NCI-H226 (cell line): ENCODE measurements at regions not wholly inside any gene's neighbourhood (a gene's known extent, or its start where the extent isn't known, plus 50 kb on each side); places are given as distances from the start of the nearest gene placed in this dataset.

Experiments used
- DNase-seq: peaks from one replicate; pipeline ENCODE4 v3.0.0-alpha.2; 2015

GRCh38 chr1:168631671-168632400 lies 55.4 kb downstream of the XCL1 start:
- DNase-seq: no peak

DNA sequence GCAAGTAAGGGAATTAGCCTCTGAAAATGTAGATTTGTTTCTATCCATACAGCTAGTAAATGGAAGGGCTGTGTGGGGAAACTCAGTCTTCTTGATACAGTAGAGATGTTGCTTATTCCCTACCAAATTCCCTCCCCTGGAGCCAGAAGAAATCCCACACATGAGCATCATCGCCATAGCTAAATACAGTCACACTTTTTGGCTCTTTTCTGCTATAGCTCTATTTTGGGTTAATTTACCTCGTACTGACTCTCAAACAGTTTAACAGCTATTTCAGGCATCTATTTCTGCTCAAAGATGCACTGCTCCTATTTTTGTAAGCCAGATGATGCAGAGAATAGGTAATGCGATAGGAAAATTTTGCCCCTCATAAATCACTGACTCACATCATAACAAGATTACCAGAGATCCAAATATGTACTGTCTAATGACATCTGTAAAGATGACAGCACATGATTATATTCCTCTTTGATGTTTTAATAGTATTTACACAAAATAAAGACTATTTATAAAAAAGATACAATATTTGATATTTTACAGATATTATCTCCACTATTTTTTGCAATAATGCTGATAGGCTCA lies 58.6 kb downstream of the XCL1 start:
- no peak for DNase-seq

- peak; percentile 34 for DNase-seq
Observed at GRCh38 chr1:168636200-168636599, 59.8 kb downstream of the XCL1 start.

GRCh38 chr1:168636642-168637111 lies 60.3 kb downstream of the XCL1 start:
- peak; percentile 67 for DNase-seq

- peak; percentile 24 for DNase-seq
Observed at GRCh38 chr1:168637350-168637991, 61.1 kb downstream of the XCL1 start.

DNA sequence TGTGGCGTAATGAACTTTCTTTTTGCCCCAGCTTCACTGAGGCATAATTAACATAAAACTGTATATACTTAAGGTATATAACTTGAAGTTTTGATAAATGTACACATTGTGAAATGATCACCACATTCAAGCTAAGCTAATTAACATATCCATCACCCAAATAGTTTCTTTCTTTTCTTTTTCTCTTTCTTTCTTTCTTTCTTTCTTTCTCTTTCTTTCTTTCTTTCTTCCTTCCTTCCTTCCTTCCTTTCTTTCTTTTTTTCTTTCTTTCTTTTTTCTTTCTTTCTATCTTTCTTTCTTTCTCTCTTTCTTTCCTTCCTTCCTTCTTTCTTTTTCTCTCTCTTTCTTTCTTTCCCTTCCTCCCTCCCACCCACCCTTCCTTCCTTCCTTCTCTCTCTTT lies 62.5 kb downstream of the XCL1 start:
- no peak for DNase-seq

DNA sequence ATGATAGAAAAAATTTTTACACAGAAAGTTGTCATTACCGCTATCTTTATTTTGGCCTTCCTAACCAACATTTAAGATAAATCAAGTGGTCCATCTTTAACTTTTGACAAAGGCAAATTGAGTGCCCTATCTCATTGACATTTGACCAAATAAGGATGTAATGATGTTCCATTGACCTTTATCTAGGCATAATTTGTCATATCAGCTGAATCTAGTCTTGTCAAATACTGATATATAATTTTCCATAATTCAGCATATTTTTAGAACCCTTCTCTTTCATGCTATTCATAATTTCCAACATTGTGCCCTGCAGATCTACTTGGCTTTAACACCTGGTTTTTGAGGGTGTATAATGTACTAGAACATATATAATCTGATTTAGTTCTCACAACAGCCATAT lies 63.8 kb downstream of the XCL1 start:
- DNase-seq: no peak

DNA sequence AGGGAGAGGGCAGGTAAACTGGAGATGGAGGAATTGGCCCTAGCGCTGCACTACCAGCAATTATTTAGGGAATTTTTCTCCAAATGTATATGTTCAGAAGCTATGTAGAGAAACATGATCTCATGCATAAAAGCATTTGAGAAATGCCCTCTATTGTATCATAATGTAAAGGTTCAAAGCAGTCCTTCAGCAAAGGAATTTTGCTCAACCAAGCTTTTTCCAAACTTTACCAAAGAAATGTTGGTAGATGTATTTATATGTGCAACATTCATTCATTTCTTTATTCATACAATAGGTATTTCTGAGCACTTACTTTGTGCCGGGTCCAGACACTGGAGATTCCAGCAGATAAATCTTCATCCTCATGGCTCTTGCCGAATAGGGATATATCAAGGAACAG lies 64.4 kb downstream of the XCL1 start:
- DNase-seq: no peak

- no peak for DNase-seq
Observed at GRCh38 chr1:168643152-168643551, 66.7 kb downstream of the XCL1 start.
